CD8-positive, alpha-beta memory T cell (primary cell): ENCODE measurements at regions not wholly inside any gene's neighbourhood (a gene's known extent, or its start where the extent isn't known, plus 50 kb on each side); places are given as distances from the start of the nearest gene placed in this dataset.
"Not testable (repeated sequence)": the region's sequence is repeated elsewhere in the genome, so short reads cannot be mapped to it uniquely, and the experiment has no call there.

ENCODE experiments used
- CTCF ChIA-PET: fragments of 350-600 bp; sonication (Branson Sonifier 250); formaldehyde crosslinking; loops from one replicate; lab custom pipeline; 2021; ENCODE audit warnings: antibody characterized with exemption; lab: Charles Lee
- POLR2A ChIA-PET: fragments of 350-600 bp; sonication (Branson Sonifier 250); formaldehyde crosslinking; loops from one replicate; lab custom pipeline; 2021; ENCODE audit warnings: antibody characterized with exemption; lab: Charles Lee
- DNase-seq, 5 donors: peaks; one replicate each; pipeline versions ENCODE4 v3.0.0 to v3.0.0-alpha.2; 2020 to 2022; ENCODE audit warnings: mixed read lengths in 1 of 5
- H3K27ac ChIP-seq: one replicate; pipeline ENCODE4 v1.7.0; 2013; ENCODE audit warnings: low read depth, mild to moderate bottlenecking, low read length, moderate library complexity
- H3K27me3 ChIP-seq: 2 replicates; pipeline ENCODE4 v1.7.0; 2013; ENCODE audit warnings: low read length, mild to moderate bottlenecking; ENCODE audit not compliant: insufficient read depth, poor library complexity, severe bottlenecking
- H3K36me3 ChIP-seq: 2 replicates; pipeline ENCODE4 v1.7.0; 2013; ENCODE audit warnings: mild to moderate bottlenecking, low read length, moderate library complexity; ENCODE audit not compliant: insufficient read depth
- H3K4me1 ChIP-seq: 2 replicates; pipeline ENCODE4 v1.7.0; 2013; ENCODE audit warnings: mild to moderate bottlenecking, low read length, moderate library complexity; ENCODE audit not compliant: insufficient read depth
- H3K4me3 ChIP-seq: 2 replicates; pipeline ENCODE4 v1.7.0; 2013; ENCODE audit warnings: mild to moderate bottlenecking, low read length
- H3K9me3 ChIP-seq: 2 replicates; pipeline ENCODE4 v1.7.0; 2013; ENCODE audit warnings: mild to moderate bottlenecking, low read length
- H3K27ac Mint-ChIP-seq, 8 donors: one replicate each; pipeline ENCODE4 v1.8.0; 2020 to 2021; ENCODE audit warnings: mixed read lengths in 8 of 8, mild to moderate bottlenecking in 6 of 8, inconsistent platforms in 3 of 8, moderate library complexity in 3 of 8
- H3K27me3 Mint-ChIP-seq, 2 donors: one replicate each; pipeline ENCODE4 v1.8.0; 2020 to 2021; ENCODE audit warnings: mixed read lengths in 2 of 2, mild to moderate bottlenecking in 1 of 2, moderate library complexity in 1 of 2
- H3K36me3 Mint-ChIP-seq, 3 donors: one replicate each; pipeline ENCODE4 v1.8.0; 2020 to 2021; ENCODE audit warnings: mixed read lengths in 3 of 3, inconsistent platforms in 1 of 3, mild to moderate bottlenecking in 1 of 3
- H3K4me1 Mint-ChIP-seq, 3 donors: one replicate each; pipeline ENCODE4 v1.8.0; 2020 to 2021; ENCODE audit warnings: mixed read lengths in 3 of 3, inconsistent platforms in 1 of 3, mild to moderate bottlenecking in 1 of 3
- H3K4me3 Mint-ChIP-seq, 7 donors: one replicate each; pipeline ENCODE4 v1.8.0; 2020 to 2021; ENCODE audit warnings: mixed read lengths in 7 of 7, mild to moderate bottlenecking in 6 of 7, moderate library complexity in 4 of 7, inconsistent platforms in 2 of 7
- H3K9me3 Mint-ChIP-seq, 5 donors: one replicate each; pipeline ENCODE4 v1.8.0; 2020 to 2022; ENCODE audit warnings: mixed read lengths in 5 of 5, mild to moderate bottlenecking in 3 of 5, moderate library complexity in 2 of 5, inconsistent platforms in 1 of 5

- POLR2A ChIA-PET: no interaction called here
- peak overlapping the region in 1 of 8 donors; percentile 80 for H3K27ac Mint-ChIP-seq
Measured at GRCh38 chr6:15817100-15817499, 154.3 kb upstream of the DTNBP1 start.

DNA sequence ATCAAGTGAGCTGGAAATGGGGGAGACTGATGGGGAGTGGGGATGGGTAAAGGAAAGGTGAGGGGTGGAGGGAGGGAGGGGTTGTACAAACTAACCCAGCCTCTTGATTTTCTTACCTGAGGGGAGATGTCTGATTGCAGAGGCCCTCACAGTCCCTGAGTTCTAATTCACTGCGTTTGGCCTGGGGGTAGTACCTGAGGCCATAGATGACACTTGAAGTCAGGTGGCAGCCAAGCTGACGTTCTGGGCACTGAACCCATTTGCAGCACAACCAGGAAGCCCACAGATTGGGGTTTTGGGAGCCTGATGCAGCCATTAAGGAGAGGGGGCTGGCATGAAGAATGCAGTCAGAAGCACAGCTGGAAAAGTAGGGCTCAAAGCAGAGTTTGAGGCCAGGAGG, 153.8 kb upstream of the DTNBP1 start:
- H3K27ac Mint-ChIP-seq: peak overlapping the region in 2 of 8 donors; percentile 57 to 80

More at GRCh38 chr6:15817100-15817499, 154.3 kb upstream of the DTNBP1 start:
- Histone ChIP-seq H3K27me3 (no peaks in the 10 kb centered on the region), H3K36me3 (no peaks in the 10 kb centered on the region), H3K4me1 (no peaks in the 10 kb centered on the region), H3K9me3 (no peaks in the 10 kb centered on the region), H3K4me3 (no peak overlapping the region), H3K27ac (no peak overlapping the region)
- no peaks in the 10 kb centered on the region for H3K36me3 Mint-ChIP-seq
- no peaks in the 10 kb centered on the region for H3K9me3 Mint-ChIP-seq
- peaks cover 16 to 21% of the 10 kb centered on the region in 2 donors for H3K27me3 Mint-ChIP-seq
- H3K4me1 Mint-ChIP-seq: no peaks in the 10 kb centered on the region
- CTCF ChIA-PET: no interaction called here
- no peak overlapping the region for H3K4me3 Mint-ChIP-seq
- no peak for DNase-seq

GRCh38 chr6:15813698-15814097, 150.9 kb upstream of the DTNBP1 start:
- H3K36me3 ChIP-seq, H3K9me3 ChIP-seq, H3K27ac ChIP-seq, CTCF ChIA-PET, H3K36me3 Mint-ChIP-seq, H3K27ac Mint-ChIP-seq, H3K4me3 Mint-ChIP-seq, H3K9me3 Mint-ChIP-seq, H3K4me1 ChIP-seq, H3K27me3 ChIP-seq, DNase-seq, H3K4me3 ChIP-seq, H3K4me1 Mint-ChIP-seq, POLR2A ChIA-PET: not testable (repeated sequence)
- H3K27me3 Mint-ChIP-seq: peaks cover 9 to 24% of the 10 kb centered on the region in 2 donors

More for the DNA sequence above, 153.8 kb upstream of the DTNBP1 start:
- Mint-ChIP-seq H3K27me3 (peaks cover 14 to 18% of the 10 kb centered on the region in 2 donors), H3K36me3 (no peaks in the 10 kb centered on the region), H3K9me3 (no peaks in the 10 kb centered on the region), H3K4me1 (no peaks in the 10 kb centered on the region), H3K4me3 (no peak overlapping the region)
- DNase-seq: no peak
- H3K36me3 ChIP-seq: no peaks in the 10 kb centered on the region
- H3K4me3 ChIP-seq: no peak overlapping the region
- H3K27me3 ChIP-seq: no peaks in the 10 kb centered on the region
- no peak overlapping the region for H3K27ac ChIP-seq
- no peaks in the 10 kb centered on the region for H3K4me1 ChIP-seq
- ChIA-PET POLR2A (no interaction called here), CTCF (no interaction called here)
- H3K9me3 ChIP-seq: no peaks in the 10 kb centered on the region

DNA sequence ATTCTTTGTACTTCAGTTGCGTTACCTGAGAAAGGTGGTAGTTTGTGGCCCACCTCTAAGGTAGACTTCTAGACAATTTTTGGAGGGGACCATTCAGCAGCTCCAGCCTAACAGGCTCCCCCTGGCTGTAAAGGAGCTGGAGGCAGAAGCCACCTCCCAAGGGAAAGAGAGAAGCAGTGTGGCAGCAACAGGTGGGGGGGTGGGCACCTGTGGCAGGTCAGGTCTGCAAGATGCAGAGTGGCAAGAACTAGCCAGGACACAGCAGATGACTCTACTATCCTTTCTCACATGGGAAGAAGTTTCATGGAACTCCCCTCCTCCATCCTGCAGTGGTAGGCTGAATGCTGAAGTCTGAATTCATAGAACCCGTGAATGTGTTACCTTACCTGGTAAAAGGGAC, 148.3 kb upstream of the DTNBP1 start:
- no peak for DNase-seq
- H3K4me3 ChIP-seq: no peak overlapping the region
- no peak overlapping the region for H3K27ac ChIP-seq
- no peaks in the 10 kb centered on the region for H3K4me1 ChIP-seq
- POLR2A ChIA-PET: no interaction called here
- H3K27me3 ChIP-seq: no peaks in the 10 kb centered on the region
- H3K4me1 Mint-ChIP-seq: no peaks in the 10 kb centered on the region
- no peaks in the 10 kb centered on the region for H3K9me3 ChIP-seq
- no peaks in the 10 kb centered on the region for H3K36me3 Mint-ChIP-seq
- H3K9me3 Mint-ChIP-seq: peaks cover 0 to 2% (median 0%) of the 10 kb centered on the region in 5 donors
- no peaks in the 10 kb centered on the region for H3K36me3 ChIP-seq
- CTCF ChIA-PET: no interaction called here
- H3K27me3 Mint-ChIP-seq: peaks cover 7 to 24% of the 10 kb centered on the region in 2 donors
- no peak overlapping the region for H3K27ac Mint-ChIP-seq
- no peak overlapping the region for H3K4me3 Mint-ChIP-seq

DNA sequence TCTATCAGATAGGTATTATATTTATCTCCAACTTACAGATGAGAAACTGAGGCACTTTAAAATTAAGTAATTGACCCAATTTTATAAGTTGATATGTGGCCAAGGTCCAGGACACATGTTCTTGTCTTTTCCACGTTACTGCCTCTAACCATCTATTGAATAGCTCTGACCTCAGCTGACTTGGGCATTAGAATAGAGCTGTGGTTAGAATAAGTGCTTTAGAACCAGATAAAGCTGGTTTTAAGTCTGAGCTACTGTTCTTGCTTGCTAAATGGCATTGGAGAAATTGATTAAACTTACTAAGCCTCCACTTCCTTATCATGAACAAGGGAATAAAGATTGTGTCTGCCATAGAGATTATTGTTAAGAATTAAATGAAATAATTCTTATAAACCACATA, 147.8 kb upstream of the DTNBP1 start:
- no peak overlapping the region for H3K27ac ChIP-seq
- no peaks in the 10 kb centered on the region for H3K4me1 ChIP-seq
- Mint-ChIP-seq H3K4me1 (no peaks in the 10 kb centered on the region), H3K4me3 (no peak overlapping the region), H3K27ac (no peak overlapping the region), H3K9me3 (peaks cover 0 to 2% (median 0%) of the 10 kb centered on the region in 5 donors), H3K36me3 (no peaks in the 10 kb centered on the region), H3K27me3 (peaks cover 7 to 24% of the 10 kb centered on the region in 2 donors)
- no peaks in the 10 kb centered on the region for H3K9me3 ChIP-seq
- no peaks in the 10 kb centered on the region for H3K27me3 ChIP-seq
- ChIA-PET POLR2A (no interaction called here), CTCF (no interaction called here)
- DNase-seq: no peak
- no peak overlapping the region for H3K4me3 ChIP-seq
- no peaks in the 10 kb centered on the region for H3K36me3 ChIP-seq

GRCh38 chr6:15809367-15809766, 146.5 kb upstream of the DTNBP1 start:
- no peak for DNase-seq
- Histone ChIP-seq H3K36me3 (no peaks in the 10 kb centered on the region), H3K9me3 (no peaks in the 10 kb centered on the region), H3K27ac (no peak overlapping the region), H3K4me3 (no peak overlapping the region), H3K4me1 (no peaks in the 10 kb centered on the region), H3K27me3 (no peaks in the 10 kb centered on the region)
- H3K9me3 Mint-ChIP-seq: peaks cover 0 to 4% (median 0%) of the 10 kb centered on the region in 5 donors
- no peaks in the 10 kb centered on the region for H3K4me1 Mint-ChIP-seq
- no peak overlapping the region for H3K4me3 Mint-ChIP-seq
- no peak overlapping the region for H3K27ac Mint-ChIP-seq
- ChIA-PET POLR2A (no interaction called here), CTCF (no interaction called here)
- H3K36me3 Mint-ChIP-seq: no peaks in the 10 kb centered on the region
- peaks cover 7 to 24% of the 10 kb centered on the region in 2 donors for H3K27me3 Mint-ChIP-seq

- CTCF ChIA-PET: no interaction called here
- no peaks in the 10 kb centered on the region for H3K27me3 ChIP-seq
- Mint-ChIP-seq H3K4me1 (no peaks in the 10 kb centered on the region), H3K36me3 (no peaks in the 10 kb centered on the region), H3K27me3 (peaks cover 3 to 7% of the 10 kb centered on the region in 2 donors), H3K4me3 (no peak overlapping the region), H3K27ac (no peak overlapping the region), H3K9me3 (peaks cover 0 to 4% (median 0%) of the 10 kb centered on the region in 5 donors)
- H3K36me3 ChIP-seq: no peaks in the 10 kb centered on the region
- no peak overlapping the region for H3K27ac ChIP-seq
- H3K4me3 ChIP-seq: no peak overlapping the region
- POLR2A ChIA-PET: no interaction called here
- H3K4me1 ChIP-seq: no peaks in the 10 kb centered on the region
- no peaks in the 10 kb centered on the region for H3K9me3 ChIP-seq
- no peak for DNase-seq
Measured at GRCh38 chr6:15804164-15805154, 141.6 kb upstream of the DTNBP1 start.

GRCh38 chr6:15802466-15802865, 139.6 kb upstream of the DTNBP1 start:
- Mint-ChIP-seq H3K9me3 (peaks cover under 1 to 11% (median 7%) of the 10 kb centered on the region in 5 donors), H3K36me3 (peaks cover 0 to 11% (median 0%) of the 10 kb centered on the region in 3 donors), H3K4me3 (no peak overlapping the region), H3K4me1 (no peaks in the 10 kb centered on the region), H3K27ac (no peak overlapping the region), H3K27me3 (peaks cover 3 to 4% of the 10 kb centered on the region in 2 donors)
- no peaks in the 10 kb centered on the region for H3K36me3 ChIP-seq
- H3K27ac ChIP-seq: no peak overlapping the region
- no peak for DNase-seq
- H3K4me1 ChIP-seq: no peaks in the 10 kb centered on the region
- no peaks in the 10 kb centered on the region for H3K27me3 ChIP-seq
- CTCF ChIA-PET: no interaction called here
- H3K4me3 ChIP-seq: no peak overlapping the region
- no peaks in the 10 kb centered on the region for H3K9me3 ChIP-seq
- POLR2A ChIA-PET: no interaction called here
